ENCODE measurements at regions not wholly inside any gene's neighbourhood (a gene's known extent, or its start where the extent isn't known, plus 50 kb on each side); places are given as distances from the start of the nearest gene placed in this dataset.

GRCh38 chr15:79381593-79381992 is 50.5 kb upstream of the MINAR1 start:
- no peaks in the 10 kb centered on the region for H3K27me3 ChIP-seq (ENCODE audit: control insufficient read depth, insufficient read depth, low read length)
- FAIRE-seq (no peak), DNase-seq (ENCODE audit: low read depth) (no peak)
- TF ChIP-seq CTCF (IDR thresholded peaks at IDR 0.05; ENCODE audit: insufficient read depth, low read length, severe bottlenecking) = no peak
- no peak overlapping the region for H3K4me3 ChIP-seq (ENCODE audit: low read depth, low read length)
- no peaks in the 10 kb centered on the region for H3K36me3 ChIP-seq (ENCODE audit: control insufficient read depth, insufficient read depth, low read length)
